HG02885 (cell line): ENCODE measurements at regions not wholly inside any gene's neighbourhood (a gene's known extent, or its start where the extent isn't known, plus 50 kb on each side); places are given as distances from the start of the nearest gene placed in this dataset.

ENCODE experiments used
- ATAC-seq: cut with Tn5 transposase; IDR thresholded peaks from one replicate; pipeline ENCODE4 v1.9.1; 2021; ENCODE audit warnings: mild to moderate bottlenecking; ENCODE audit not compliant: unreplicated experiment, poor library complexity

DNA sequence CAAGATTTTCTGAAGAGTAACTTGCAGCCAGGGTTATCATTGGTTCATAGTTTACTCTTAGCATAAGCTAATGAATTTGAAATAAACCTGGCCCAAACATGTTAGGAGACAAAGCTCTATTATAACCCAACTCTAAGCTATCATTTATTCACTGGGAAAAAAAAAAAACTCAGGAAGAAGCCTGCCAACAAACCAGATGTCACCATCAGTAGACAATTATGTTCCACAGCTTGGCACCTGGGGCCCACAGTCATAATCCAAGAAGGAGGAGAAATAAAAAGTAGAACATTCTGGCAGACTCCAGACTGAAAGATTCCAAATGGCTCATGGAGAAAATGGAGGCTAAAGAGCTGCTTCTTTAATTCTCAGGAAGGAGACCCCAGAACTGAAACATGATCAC, 100.0 kb upstream of the CNR1 start:
- no peak for ATAC-seq

DNA sequence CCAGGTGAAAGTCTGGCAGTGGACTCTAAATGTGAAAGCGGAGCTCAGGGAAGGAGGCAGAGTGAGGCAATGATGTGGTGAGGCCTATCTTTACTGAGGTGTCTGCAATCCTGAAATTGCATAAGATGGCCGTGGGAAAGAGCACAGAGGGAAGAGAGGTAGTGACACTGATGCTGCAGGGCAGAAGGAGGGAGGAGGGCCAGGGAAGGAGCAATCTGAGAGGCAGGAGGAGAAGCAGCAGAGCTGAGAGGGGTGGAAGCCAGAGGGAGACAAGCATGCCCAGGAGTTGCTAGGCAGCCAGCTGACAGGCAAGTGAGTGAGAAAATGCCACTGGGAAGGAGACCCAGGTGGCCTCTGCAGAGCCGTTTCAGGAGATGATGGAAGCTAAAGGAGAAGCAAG, 97.4 kb upstream of the CNR1 start:
- no peak for ATAC-seq

DNA sequence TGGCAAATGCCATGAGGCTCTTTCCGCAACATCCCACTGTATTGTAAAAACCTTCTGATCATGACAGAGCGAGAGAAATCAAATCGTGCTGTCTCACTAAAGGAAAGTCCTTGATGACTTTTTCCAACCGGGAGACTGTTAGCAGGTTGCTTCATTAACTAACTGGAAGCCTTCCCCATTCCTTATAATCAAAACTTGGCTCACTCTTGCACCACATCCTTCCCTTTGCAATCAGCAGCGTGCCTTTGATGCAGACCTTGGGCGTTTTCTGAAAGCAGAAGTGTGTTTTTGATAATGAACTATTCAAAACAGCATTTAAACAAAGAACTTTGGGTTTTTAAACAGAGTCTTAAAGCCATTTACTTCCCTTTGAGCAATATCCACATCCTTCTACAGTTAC, 96.2 kb upstream of the CNR1 start:
- no peak for ATAC-seq

DNA sequence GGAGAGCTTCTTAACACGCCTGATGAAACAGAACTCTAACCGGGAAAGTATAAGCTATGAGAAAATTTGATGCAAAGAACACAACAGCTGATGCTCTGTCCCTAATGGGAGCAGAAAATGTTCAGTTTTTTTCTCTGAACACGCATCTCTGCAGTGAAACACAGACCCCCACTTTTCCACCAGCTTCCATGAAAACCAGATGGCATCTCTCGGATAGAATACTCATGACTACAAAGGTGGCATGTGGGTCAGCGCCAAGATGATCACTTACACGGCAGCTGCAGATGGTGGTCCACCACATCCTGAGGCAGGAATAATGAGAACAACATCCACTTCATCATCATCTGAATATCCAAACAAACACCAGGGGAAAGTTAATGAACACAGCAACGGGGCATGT, 85.2 kb upstream of the CNR1 start:
- ATAC-seq: no peak

DNA sequence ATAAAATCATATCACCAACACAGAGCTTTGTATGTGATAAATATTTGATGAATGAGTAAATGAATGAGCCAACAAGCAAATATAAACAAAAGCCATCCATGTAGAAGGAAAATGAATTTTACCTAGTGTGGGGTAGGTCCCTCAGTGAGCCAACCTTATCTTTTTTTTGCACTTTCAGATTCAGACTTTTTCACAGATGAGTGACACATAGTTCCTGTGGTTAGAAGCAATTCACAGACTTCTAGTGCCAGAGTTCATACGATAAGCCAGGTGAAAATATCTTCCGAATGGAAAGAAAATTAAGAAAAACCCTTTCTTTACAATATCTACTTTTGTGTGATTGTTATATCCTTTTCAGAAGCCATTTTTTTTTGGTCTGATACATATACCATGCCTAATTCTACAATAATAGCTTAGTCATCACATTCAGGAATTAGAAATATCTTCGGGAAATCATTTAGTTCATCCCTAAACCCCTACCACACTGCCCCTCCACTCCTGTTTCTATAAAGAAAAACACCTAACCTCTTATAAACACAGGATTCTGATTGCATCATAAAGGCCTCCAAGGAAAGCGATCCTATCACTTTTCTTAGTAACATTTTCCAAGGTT, 82.7 kb upstream of the CNR1 start:
- ATAC-seq: no peak

DNA sequence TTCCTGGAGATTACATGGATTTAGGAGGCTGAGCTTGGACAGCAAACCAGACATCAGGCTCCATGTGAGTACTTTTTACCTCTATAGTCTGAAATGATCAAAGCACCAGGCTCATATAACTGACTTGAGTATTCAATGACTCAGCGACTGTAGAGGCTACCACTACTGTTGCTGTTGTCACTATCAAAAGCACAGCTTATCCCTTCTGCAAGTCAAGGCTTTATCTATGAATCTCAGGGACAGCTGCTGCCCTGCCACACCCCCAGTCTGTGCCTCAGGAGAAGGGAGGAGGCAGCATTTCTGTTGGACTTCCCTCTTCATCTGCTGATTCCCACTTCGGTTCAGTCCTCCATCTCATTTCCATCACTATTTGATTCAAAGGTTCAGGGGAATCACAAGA, 80.5 kb upstream of the CNR1 start:
- ATAC-seq: no peak

DNA sequence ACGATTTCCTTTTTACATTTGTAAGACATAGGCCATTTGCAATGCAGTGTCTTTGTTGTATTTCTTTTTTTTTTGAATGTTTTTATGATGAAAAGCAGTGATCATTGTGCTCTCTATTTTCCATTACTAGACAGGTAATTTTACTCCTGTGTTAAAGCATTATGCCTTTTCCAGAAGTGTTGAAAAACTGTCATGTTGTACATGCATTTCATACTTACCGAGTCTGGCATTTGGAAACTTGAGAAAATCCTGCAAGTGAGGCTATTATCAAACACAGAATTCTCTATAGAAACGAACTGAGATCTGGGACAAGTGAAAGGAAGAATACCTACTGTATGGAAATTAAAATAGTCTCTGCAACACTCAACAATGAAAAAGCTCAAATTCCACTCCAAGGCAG, 78.6 kb upstream of the CNR1 start:
- ATAC-seq: no peak

DNA sequence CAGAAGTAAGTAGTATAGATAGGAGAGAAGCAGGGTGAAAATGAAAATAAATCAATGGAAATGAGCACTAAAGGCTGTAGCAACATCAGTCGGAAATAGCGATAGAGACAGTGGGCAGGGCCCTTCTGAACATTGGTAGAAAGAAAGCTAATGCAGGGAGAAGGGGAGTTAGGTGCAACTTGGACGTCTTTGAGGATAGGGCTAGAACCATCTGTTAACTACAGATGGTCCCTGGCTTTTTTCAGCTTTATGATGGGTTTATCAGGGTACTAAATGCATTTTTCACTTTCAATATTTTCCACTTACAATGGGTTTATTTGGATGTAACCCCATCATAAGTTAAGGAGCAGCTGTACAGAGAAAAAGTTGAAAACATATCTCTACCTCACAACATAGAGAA, 72.8 kb upstream of the CNR1 start:
- no peak for ATAC-seq

DNA sequence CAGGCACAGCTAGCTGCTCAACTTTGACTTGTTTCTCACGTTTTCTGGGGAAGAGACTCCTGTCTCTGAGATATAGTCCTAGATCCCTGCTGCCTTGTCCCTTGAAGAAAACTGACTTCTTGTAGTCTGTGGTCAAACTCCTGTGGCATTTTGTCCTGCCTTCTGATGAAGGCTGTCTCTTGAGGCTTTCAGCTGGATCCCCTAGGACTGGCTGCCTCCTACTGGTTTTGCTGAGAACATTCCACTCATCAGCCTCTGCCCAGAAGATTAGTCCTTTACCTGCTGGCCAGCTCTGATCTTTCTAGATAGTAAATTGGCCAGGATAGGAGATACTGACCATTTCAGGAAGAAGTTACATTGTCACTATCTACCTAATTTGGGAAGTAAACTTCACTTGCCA, 71.9 kb upstream of the CNR1 start:
- peak; percentile 82 for ATAC-seq

DNA sequence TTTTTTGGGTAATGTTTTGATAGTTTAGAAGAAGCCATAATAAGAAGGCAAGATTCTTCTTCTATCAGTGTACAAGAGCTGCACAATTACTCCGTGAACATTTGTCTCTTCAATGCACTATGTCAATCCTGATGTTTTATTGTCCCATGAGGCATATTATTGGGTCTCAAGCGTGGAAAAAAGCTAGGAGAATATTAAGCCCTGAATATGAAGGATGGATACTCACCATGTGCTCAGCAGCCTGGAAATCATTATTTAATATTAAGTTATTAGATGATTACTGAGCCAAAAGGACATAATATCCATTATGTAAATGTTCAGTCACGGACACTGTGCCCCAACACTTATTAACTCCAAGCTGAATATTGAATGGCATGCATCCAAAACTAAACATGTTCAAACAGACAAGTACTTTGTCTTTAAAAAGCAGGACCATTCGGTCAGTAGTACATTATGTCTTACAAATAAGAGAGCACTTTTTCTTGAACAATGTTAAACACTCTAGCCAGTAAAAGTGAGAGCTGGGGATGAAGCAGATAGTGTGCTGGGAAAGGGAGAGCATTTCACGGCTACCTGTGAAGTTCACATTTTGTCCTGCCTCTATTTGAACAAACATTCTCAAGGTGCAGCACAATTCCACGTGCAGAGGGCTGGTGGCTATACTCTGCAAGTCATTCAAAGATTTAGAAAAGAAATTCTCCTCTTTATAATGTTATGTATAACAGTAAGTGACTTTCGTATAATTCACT, 70.6 kb upstream of the CNR1 start:
- no peak for ATAC-seq

DNA sequence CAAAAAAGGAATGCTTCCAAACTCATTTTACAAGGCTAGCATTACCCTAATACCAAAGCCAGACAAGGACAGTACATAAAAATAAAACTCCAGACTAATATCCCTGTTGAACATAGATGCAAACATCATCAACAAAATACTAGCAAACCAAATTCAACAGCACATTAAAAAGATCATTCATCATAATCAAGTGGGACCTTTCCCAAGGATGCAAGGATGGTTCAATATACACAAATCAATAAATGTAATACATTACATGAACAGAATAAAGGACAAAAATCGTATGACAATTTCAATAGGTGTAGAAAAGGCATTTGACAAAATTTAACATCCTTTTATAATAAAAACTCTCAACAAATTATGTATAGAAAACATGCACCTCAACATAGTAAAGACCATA, 66.6 kb upstream of the CNR1 start:
- ATAC-seq: no peak

DNA sequence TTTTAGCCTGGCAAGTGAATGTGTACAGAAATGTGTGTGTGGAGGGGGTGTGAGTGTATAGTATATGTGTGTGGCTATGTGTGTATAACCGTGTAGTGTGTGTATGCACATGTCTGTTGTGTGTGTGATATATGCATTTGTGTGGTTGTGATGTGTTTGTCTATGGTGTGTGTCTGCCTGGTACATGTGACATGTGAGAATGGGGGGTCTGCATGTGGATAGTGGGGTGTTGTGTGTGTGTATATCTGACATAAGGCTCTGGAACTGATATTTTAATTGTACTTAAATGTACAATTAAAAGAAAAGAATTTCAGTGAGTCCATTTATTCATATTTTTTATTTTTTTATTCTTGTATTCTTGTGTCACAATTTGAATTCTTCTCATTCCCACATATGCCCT, 57.2 kb upstream of the CNR1 start:
- no peak for ATAC-seq

DNA sequence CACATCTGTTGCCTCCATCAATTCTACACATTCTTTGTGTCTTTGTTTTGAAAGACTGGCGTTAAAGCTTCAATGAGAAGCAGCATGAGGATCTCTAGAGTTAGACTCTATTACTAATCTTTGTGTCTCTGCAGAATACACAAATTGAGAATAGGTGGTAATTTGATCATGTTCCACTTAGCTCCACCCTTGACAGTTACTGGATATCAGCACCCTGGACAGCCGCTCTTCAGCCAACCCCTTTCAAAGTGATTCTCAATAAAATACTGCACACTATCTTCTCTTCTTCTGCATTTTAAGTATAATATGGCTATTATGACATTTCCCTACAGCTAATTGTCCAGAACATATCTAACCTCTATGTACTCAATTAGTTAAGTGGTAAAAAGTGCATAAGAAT, 54.3 kb upstream of the CNR1 start:
- no peak for ATAC-seq

DNA sequence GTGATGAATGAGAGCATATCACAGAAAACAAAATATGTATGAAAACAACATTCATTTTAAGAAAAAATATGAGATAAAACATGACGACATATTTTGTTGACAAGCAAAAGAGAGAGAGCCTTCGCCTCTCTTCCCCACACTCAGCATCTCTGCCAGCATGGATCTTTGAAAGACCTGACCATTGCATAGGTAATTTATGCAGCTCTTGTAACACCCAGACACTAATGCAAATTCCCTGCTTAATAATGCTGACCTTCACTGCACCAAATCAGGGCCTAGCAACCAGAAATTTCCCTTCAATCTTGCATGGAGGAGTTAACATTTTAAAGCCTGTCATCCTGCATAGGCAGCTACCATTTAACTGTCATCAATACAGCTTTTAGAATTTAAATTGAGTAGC, 50.0 kb upstream of the CNR1 start:
- ATAC-seq: no peak
